ENCODE measurements at regions not wholly inside any gene's neighbourhood (a gene's known extent, or its start where the extent isn't known, plus 50 kb on each side); places are given as distances from the start of the nearest gene placed in this dataset.
"Not testable (repeated sequence)": the region's sequence is repeated elsewhere in the genome, so short reads cannot be mapped to it uniquely, and the experiment has no call there.

- TF ChIP-seq CTCF (IDR thresholded peaks at IDR 0.05; ENCODE audit: insufficient read depth, low read depth, low read length, missing control alignments), result no peak
- no peak overlapping the region for H3K4me3 ChIP-seq (ENCODE audit: low read depth, low read length)
- no peak for DNase-seq (ENCODE audit: low read depth)
Measured at GRCh38 chr15:29522373-29523276, 253.0 kb upstream of the NSMCE3 start.

- no peak overlapping the region for H3K4me3 ChIP-seq (ENCODE audit: low read depth, low read length)
- no peak for TF ChIP-seq CTCF (IDR thresholded peaks at IDR 0.05; ENCODE audit: insufficient read depth, low read depth, low read length, missing control alignments)
- DNase-seq (ENCODE audit: low read depth), result no peak
Measured at GRCh38 chr15:29518442-29518841, 248.8 kb upstream of the NSMCE3 start.

- no peak overlapping the region for H3K4me3 ChIP-seq (ENCODE audit: low read depth, low read length)
- no peak for DNase-seq (ENCODE audit: low read depth)
- TF ChIP-seq CTCF (IDR thresholded peaks at IDR 0.05; ENCODE audit: insufficient read depth, low read depth, low read length, missing control alignments), result no peak
Measured at GRCh38 chr15:29517829-29518228, 248.2 kb upstream of the NSMCE3 start.

GRCh38 chr15:29516929-29517328 is 247.3 kb upstream of the NSMCE3 start:
- no peak for DNase-seq (ENCODE audit: low read depth)
- no peak overlapping the region for H3K4me3 ChIP-seq (ENCODE audit: low read depth, low read length)
- no peak for TF ChIP-seq CTCF (IDR thresholded peaks at IDR 0.05; ENCODE audit: insufficient read depth, low read depth, low read length, missing control alignments)

GRCh38 chr15:29514926-29515325 is 245.3 kb upstream of the NSMCE3 start:
- DNase-seq (ENCODE audit: low read depth), result no peak
- no peak for TF ChIP-seq CTCF (IDR thresholded peaks at IDR 0.05; ENCODE audit: insufficient read depth, low read depth, low read length, missing control alignments)
- no peak overlapping the region for H3K4me3 ChIP-seq (ENCODE audit: low read depth, low read length)

- no peak for DNase-seq (ENCODE audit: low read depth)
- TF ChIP-seq CTCF (IDR thresholded peaks at IDR 0.05; ENCODE audit: insufficient read depth, low read depth, low read length, missing control alignments), result no peak
Measured at GRCh38 chr15:29511663-29512062, 242.0 kb upstream of the NSMCE3 start.

GRCh38 chr15:29505535-29505934 is 235.9 kb upstream of the NSMCE3 start:
- not testable (repeated sequence) for H3K4me3 ChIP-seq (ENCODE audit: low read depth, low read length); DNase-seq (ENCODE audit: low read depth)

More at GRCh38 chr15:29511663-29512062, 242.0 kb upstream of the NSMCE3 start:
- H3K4me3 ChIP-seq (ENCODE audit: low read depth, low read length), result no peak overlapping the region
